Psoas muscle (tissue), 7 donors: ENCODE measurements at regions not wholly inside any gene's neighbourhood (a gene's known extent, or its start where the extent isn't known, plus 50 kb on each side); places are given as distances from the start of the nearest gene placed in this dataset.

ENCODE experiments used
- ATAC-seq, 4 donors: fragments of 200-7000 bp; cut with Tn5 transposase; one replicate each; pipeline ENCODE4 v1.9.1; 2020; ENCODE audit warnings: moderate library complexity in 3 of 4, mild to moderate bottlenecking in 2 of 4
- DNase-seq, 2 donors: peaks; one replicate each; pipeline ENCODE4 v3.0.0-alpha.2; 2020
- H3K27ac ChIP-seq: fragments of 200-600 bp; one replicate; pipeline ENCODE4 v1.8.0; 2022
- H3K27me3 ChIP-seq, 3 donors: fragments of 200-600 bp in 1 of 3; one replicate each; pipeline versions ENCODE4 v1.6.1 to v1.8.0; 2013 to 2022; ENCODE audit warnings: low read length in 2 of 3, mild to moderate bottlenecking in 2 of 3, moderate library complexity in 1 of 3; ENCODE audit not compliant: insufficient read depth in 3 of 3
- H3K36me3 ChIP-seq, 2 donors: fragments of 200-600 bp in 1 of 2; one replicate each; pipeline versions ENCODE4 v1.6.1 to v1.8.0; 2013 to 2022; ENCODE audit warnings: low read depth in 1 of 2, mild to moderate bottlenecking in 1 of 2, moderate library complexity in 1 of 2; ENCODE audit not compliant: insufficient read depth in 1 of 2
- H3K4me1 ChIP-seq: fragments of 200-600 bp; one replicate; pipeline ENCODE4 v1.8.0; 2022
- H3K4me3 ChIP-seq: fragments of 200-600 bp; one replicate; pipeline ENCODE4 v1.8.0; 2022; ENCODE audit warnings: mild to moderate bottlenecking
- H3K9me3 ChIP-seq: fragments of 200-600 bp; one replicate; pipeline ENCODE4 v1.8.0; 2022
- WGBS, 3 donors: extraction: QIAGEN DNeasy Blood & Tissue Kit; methylation state at CpG; one replicate each; pipeline versions ENCODE4 v1.1.6 to v1.1.7; 2013; 5-methylcytosine and 5-hydroxymethylcytosine counted together
- intact Hi-C, 2 donors: fragments of 100-400 bp; cut with DNase I; formaldehyde crosslinking; loops; one replicate each; pipeline versions ENCODE4 v1.11.0 to v1.14.2; 2022
- TF ChIP-seq, protein P1 (sequence below): fragments of 200-600 bp; IDR thresholded peaks from one replicate; pipeline ENCODE4 v1.8.0; 2022; ENCODE audit warnings: antibody characterized with exemption
- donor health status: healthy with polysubstance abuse.
- donor health status: DM: no; HTN: no; CAD: no; lungs with moderate emphysema.
- donor health status: Bipolar disorder and iron deficiency.
- donor health status: healthy.
- donor health status: DM: yes; HTN: yes; CAD: no.
- donor health status: DM: no; HTN: no; CAD: no.
- donor health status: DM: yes; HTN: yes; CAD: no.

- H3K27ac ChIP-seq: no peak overlapping the region
- no peaks in the 10 kb centered on the region for H3K27me3 ChIP-seq
- no peaks in the 10 kb centered on the region for H3K4me1 ChIP-seq
- intact Hi-C loops: no loop called here
- ATAC-seq (no peak), DNase-seq (no peak)
- H3K36me3 ChIP-seq: no peaks in the 10 kb centered on the region
- H3K9me3 ChIP-seq: no peaks in the 10 kb centered on the region
- TF ChIP-seq, protein P1, sequence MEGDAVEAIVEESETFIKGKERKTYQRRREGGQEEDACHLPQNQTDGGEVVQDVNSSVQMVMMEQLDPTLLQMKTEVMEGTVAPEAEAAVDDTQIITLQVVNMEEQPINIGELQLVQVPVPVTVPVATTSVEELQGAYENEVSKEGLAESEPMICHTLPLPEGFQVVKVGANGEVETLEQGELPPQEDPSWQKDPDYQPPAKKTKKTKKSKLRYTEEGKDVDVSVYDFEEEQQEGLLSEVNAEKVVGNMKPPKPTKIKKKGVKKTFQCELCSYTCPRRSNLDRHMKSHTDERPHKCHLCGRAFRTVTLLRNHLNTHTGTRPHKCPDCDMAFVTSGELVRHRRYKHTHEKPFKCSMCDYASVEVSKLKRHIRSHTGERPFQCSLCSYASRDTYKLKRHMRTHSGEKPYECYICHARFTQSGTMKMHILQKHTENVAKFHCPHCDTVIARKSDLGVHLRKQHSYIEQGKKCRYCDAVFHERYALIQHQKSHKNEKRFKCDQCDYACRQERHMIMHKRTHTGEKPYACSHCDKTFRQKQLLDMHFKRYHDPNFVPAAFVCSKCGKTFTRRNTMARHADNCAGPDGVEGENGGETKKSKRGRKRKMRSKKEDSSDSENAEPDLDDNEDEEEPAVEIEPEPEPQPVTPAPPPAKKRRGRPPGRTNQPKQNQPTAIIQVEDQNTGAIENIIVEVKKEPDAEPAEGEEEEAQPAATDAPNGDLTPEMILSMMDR: no peak
- 60 to 73% (median 64%) methylated on average over 1 of the region's 1 CpG for WGBS, 3 donors
- H3K4me3 ChIP-seq: no peak overlapping the region
These were observed 375.1 kb upstream of the ZP4 start for GRCh38 chr1:238265866-238266265.

GRCh38 chr1:238264951-238265350, 374.2 kb upstream of the ZP4 start:
- Histone ChIP-seq H3K27me3 (no peaks in the 10 kb centered on the region), H3K9me3 (no peaks in the 10 kb centered on the region), H3K4me1 (no peaks in the 10 kb centered on the region), H3K4me3 (no peak overlapping the region), H3K36me3 (no peaks in the 10 kb centered on the region), H3K27ac (no peak overlapping the region)
- TF ChIP-seq, protein P1: no peak
- DNase-seq: no peak
- intact Hi-C loops: no loop called here
- ATAC-seq: no peak

- intact Hi-C loops: no loop called here
These were observed 367.8 kb upstream of the ZP4 start for GRCh38 chr1:238258510-238258909.

DNA sequence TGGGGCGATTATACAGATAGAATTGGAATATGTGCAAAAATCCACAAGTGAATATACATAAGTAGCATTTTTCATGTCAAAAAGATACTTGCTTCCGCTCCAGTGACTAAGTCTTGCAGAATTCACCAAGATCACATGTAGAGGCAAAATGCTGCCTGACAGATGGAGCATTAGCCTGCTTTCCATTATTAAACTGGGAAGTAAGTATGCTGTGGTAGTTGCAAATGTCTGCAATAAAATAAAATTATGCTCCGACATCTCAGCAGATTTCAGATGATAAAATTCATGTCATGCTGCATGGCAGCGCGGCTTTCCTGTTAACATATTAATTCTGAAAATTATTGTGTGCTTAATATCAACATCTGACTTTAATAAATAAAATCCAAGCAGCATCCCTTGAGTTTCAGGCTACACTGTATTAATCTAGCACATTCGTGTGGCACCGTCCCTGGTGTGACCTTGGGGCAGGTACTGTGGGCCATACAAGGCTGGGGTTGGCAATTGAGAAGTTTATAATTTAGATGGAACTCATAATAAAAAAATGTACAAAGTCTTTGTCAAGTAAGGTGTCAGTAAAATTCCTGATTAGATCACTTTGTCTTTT, 366.4 kb upstream of the ZP4 start:
- Histone ChIP-seq H3K4me3 (no peak overlapping the region), H3K27ac (no peak overlapping the region), H3K27me3 (no peaks in the 10 kb centered on the region), H3K36me3 (no peaks in the 10 kb centered on the region), H3K9me3 (no peaks in the 10 kb centered on the region), H3K4me1 (no peaks in the 10 kb centered on the region)
- 71 to 79% (median 72%) methylated on average over 7 of the region's 7 CpGs for WGBS, 3 donors
- no peak for ATAC-seq
- TF ChIP-seq, protein P1: no peak
- intact Hi-C loops: no loop called here
- no peak for DNase-seq

More at GRCh38 chr1:238258510-238258909, 367.8 kb upstream of the ZP4 start:
- Histone ChIP-seq H3K9me3 (no peaks in the 10 kb centered on the region), H3K4me3 (no peak overlapping the region), H3K36me3 (no peaks in the 10 kb centered on the region), H3K27me3 (no peaks in the 10 kb centered on the region), H3K4me1 (no peaks in the 10 kb centered on the region), H3K27ac (no peak overlapping the region)
- no peak for ATAC-seq
- no peak for DNase-seq
- TF ChIP-seq, protein P1: no peak

DNA sequence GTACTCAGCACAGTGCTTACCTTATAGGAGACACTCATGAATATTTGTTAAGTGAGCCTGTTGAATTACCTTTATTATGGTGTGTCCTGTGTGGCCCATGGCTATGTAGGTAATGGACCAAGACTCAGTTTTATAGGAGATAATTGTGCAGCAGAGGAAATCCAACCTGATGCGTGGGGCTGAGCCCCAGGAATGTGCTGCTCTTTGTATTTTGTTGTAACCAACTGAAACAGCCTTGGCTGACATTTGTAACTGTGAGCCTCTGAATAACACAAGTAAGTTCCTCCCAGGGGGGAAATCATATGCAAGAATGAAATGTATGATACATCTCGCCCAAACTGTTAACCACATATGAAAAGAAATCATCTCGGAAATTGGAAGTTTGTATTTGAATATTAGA, 364.2 kb upstream of the ZP4 start:
- H3K27ac ChIP-seq: no peak overlapping the region
- 28 to 34% (median 33%) methylated on average over 3 of the region's 3 CpGs for WGBS, 3 donors
- TF ChIP-seq, protein P1: no peak
- H3K27me3 ChIP-seq: no peaks in the 10 kb centered on the region
- DNase-seq (no peak), ATAC-seq (no peak)
- no peak overlapping the region for H3K4me3 ChIP-seq
- intact Hi-C loops: no loop called here
- no peaks in the 10 kb centered on the region for H3K9me3 ChIP-seq
- no peaks in the 10 kb centered on the region for H3K36me3 ChIP-seq
- H3K4me1 ChIP-seq: no peaks in the 10 kb centered on the region
